Loucy (cell line): ENCODE measurements at regions not wholly inside any gene's neighbourhood (a gene's known extent, or its start where the extent isn't known, plus 50 kb on each side); places are given as distances from the start of the nearest gene placed in this dataset.

ENCODE experiments used
- H2AFZ ChIP-seq: fragments of 200-600 bp; sonication (generic); 2 replicates; pipeline ENCODE4 v1.6.0; 2016; ENCODE audit warnings: antibody characterized with exemption, mild to moderate bottlenecking, low read length, moderate library complexity
- H3F3A ChIP-seq: fragments of 200-600 bp; 2 replicates; pipeline ENCODE4 v1.6.0; 2016; ENCODE audit warnings: antibody characterized with exemption, low read depth, mild to moderate bottlenecking
- H3K27me3 ChIP-seq: fragments of 200-600 bp; sonication (generic); 2 replicates; pipeline ENCODE4 v1.6.1; 2014; ENCODE audit warnings: low read length, mild to moderate bottlenecking; ENCODE audit not compliant: insufficient read depth, poor library complexity, severe bottlenecking
- H3K36me3 ChIP-seq: fragments of 200-600 bp; sonication (generic); 2 replicates; pipeline ENCODE4 v1.6.1; 2016; ENCODE audit warnings: low read length; ENCODE audit not compliant: insufficient read depth
- H3K4me1 ChIP-seq: fragments of 200-600 bp; sonication (generic); 2 replicates; pipeline ENCODE4 v1.5.1; 2014; ENCODE audit warnings: low read length, mild to moderate bottlenecking; ENCODE audit not compliant: insufficient read depth, poor library complexity, severe bottlenecking
- H3K4me2 ChIP-seq: fragments of 200-600 bp; sonication (generic); 2 replicates; pipeline ENCODE4 v1.6.0; 2014; ENCODE audit warnings: antibody characterized with exemption, low read length, low read depth, mild to moderate bottlenecking; ENCODE audit not compliant: poor library complexity, severe bottlenecking
- H3K4me3 ChIP-seq: fragments of 200-600 bp; sonication (generic); 2 replicates; pipeline ENCODE4 v1.5.1; 2014; ENCODE audit warnings: low read length, mild to moderate bottlenecking, mixed read lengths; ENCODE audit not compliant: poor library complexity, severe bottlenecking
- H3K79me2 ChIP-seq: fragments of 200-600 bp; sonication (generic); 2 replicates; pipeline ENCODE4 v1.6.1; 2014; ENCODE audit warnings: low read length; ENCODE audit not compliant: insufficient read depth
- H3K9ac ChIP-seq: fragments of 200-600 bp; sonication (generic); 2 replicates; pipeline ENCODE4 v1.6.0; 2014; ENCODE audit warnings: mild to moderate bottlenecking, low read depth, low read length, moderate library complexity; ENCODE audit not compliant: poor library complexity, severe bottlenecking
- H3K9me2 ChIP-seq: fragments of 200-600 bp; sonication (generic); replicated peaks from 2 replicates; pipeline ENCODE4 v1.6.1; 2016; ENCODE audit warnings: low read depth, low read length, mixed read lengths
- H3K9me3 ChIP-seq: fragments of 200-600 bp; sonication (generic); 2 replicates; pipeline ENCODE4 v1.6.1; 2014; ENCODE audit warnings: mild to moderate bottlenecking, antibody characterized with exemption, low read length, low read depth; ENCODE audit not compliant: insufficient read depth
- H4K20me1 ChIP-seq: fragments of 200-600 bp; sonication (generic); 2 replicates; pipeline ENCODE4 v1.6.0; 2014; ENCODE audit warnings: antibody characterized with exemption, low read length, mild to moderate bottlenecking; ENCODE audit not compliant: insufficient read depth, poor library complexity, severe bottlenecking
- EZH2phosphoT487 ChIP-seq: fragments of 200-600 bp; IDR thresholded peaks from 2 replicates; pipeline ENCODE4 v1.6.1; 2018; ENCODE audit warnings: antibody characterized with exemption, mild to moderate bottlenecking, moderate library complexity, borderline replicate concordance
- TF ChIP-seq, protein P1 (sequence below): fragments of 200-600 bp; sonication (generic); conservative IDR thresholded peaks from 2 replicates; pipeline ENCODE4 v1.5.1; 2014; ENCODE audit warnings: mild to moderate bottlenecking, antibody characterized with exemption, low read length

DNA sequence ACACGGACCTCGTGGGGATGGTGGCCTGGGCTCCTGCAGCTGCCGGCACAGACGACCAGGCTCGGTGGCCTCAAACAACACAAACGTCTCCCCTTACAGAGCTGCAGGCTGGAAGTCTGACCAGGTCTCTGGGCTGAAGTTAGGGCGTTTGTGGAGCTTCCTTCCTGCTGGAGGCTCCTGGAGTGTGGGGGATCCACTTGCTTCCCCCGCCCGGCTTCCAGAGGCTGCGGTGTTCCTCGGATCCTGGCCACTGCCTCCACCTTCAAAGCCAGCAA is 313.5 kb downstream of the CTTN start:
- H3K4me3 ChIP-seq: no peak overlapping the region
- H3K4me1 ChIP-seq: no peaks in the 10 kb centered on the region
- no peaks in the 10 kb centered on the region for H3F3A ChIP-seq
- no peaks in the 10 kb centered on the region for H4K20me1 ChIP-seq
- no peaks in the 10 kb centered on the region for H3K9me2 ChIP-seq
- no peak overlapping the region for H3K4me2 ChIP-seq
- no peak for TF ChIP-seq EZH2phosphoT487
- TF ChIP-seq, protein P1, sequence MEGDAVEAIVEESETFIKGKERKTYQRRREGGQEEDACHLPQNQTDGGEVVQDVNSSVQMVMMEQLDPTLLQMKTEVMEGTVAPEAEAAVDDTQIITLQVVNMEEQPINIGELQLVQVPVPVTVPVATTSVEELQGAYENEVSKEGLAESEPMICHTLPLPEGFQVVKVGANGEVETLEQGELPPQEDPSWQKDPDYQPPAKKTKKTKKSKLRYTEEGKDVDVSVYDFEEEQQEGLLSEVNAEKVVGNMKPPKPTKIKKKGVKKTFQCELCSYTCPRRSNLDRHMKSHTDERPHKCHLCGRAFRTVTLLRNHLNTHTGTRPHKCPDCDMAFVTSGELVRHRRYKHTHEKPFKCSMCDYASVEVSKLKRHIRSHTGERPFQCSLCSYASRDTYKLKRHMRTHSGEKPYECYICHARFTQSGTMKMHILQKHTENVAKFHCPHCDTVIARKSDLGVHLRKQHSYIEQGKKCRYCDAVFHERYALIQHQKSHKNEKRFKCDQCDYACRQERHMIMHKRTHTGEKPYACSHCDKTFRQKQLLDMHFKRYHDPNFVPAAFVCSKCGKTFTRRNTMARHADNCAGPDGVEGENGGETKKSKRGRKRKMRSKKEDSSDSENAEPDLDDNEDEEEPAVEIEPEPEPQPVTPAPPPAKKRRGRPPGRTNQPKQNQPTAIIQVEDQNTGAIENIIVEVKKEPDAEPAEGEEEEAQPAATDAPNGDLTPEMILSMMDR: no peak
- H3K27me3 ChIP-seq: no peaks in the 10 kb centered on the region
- no peaks in the 10 kb centered on the region for H3K79me2 ChIP-seq
- H2AFZ ChIP-seq: no peak overlapping the region
- peaks cover 7% of the 10 kb centered on the region; the same call in 1 of the 2 replicates for H3K9me3 ChIP-seq
- no peaks in the 10 kb centered on the region for H3K36me3 ChIP-seq
- no peak overlapping the region for H3K9ac ChIP-seq

DNA sequence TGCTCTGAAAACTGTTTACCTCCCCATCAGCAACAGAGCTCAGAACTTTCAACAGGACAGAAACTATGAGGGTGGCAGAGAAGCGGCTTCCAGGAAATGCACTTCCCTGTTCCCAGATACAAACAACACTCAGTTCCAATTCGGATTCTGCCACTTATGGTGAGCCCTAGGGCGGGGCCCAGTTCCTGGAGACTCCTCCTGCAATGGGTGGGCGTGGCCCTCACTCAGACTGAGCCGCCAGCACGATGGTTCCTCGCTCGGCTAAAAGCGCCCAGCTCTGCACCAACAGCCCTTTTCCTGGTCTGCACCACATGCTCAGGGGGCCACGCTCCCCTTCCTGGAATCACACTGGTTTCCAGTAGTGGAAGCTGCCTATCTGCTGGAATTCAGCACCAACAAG is 314.1 kb downstream of the CTTN start:
- no peaks in the 10 kb centered on the region for H3K36me3 ChIP-seq

DNA sequence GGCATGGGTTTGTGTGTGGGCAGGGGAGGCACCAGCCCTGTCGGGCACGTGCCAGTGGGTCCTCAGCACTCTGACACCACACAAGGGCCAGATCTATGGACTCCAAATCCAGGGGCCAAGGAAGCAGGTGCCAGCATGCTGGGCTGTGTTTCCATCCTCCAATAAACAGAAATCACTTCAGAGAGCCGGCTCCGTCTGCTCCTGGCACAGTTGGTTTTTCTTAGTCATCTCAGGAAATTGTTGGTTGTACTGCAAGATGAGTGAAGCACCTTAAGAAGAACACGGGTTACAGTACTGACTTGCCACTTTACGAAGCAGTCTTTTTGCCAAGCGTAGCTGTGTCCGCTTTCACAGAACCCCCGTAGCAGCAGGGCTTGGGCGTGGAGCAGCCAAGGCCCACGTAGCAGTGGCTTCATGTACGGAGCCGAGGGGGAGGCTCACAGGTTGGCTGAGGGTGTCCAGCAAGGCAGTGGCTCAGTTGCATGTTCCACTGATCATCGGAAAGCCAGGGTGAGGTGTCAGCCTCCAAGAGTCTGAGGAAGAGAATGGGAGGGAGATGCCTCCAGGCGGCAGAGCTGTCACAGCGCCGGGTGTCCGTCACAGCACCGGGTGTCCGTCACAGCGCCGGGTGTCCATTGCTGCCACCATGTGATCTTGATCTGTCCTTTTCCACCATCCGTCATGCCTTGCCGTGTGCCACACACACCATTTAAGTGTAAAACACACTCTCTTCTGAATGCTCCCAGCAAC is 314.9 kb downstream of the CTTN start:
- H3K9ac ChIP-seq: no peak overlapping the region
- H3K4me2 ChIP-seq: no peak overlapping the region
- no peak for TF ChIP-seq EZH2phosphoT487
- TF ChIP-seq, protein P1: no peak

More for the DNA sequence above, 314.1 kb downstream of the CTTN start:
- no peak overlapping the region for H3K4me2 ChIP-seq
- no peaks in the 10 kb centered on the region for H3K4me1 ChIP-seq
- no peak for TF ChIP-seq EZH2phosphoT487
- TF ChIP-seq, protein P1: no peak
- H3K27me3 ChIP-seq: no peaks in the 10 kb centered on the region
- no peak overlapping the region for H2AFZ ChIP-seq
- H3K9me3 ChIP-seq: peaks cover 4% of the 10 kb centered on the region; the same call in 1 of the 2 replicates
- no peaks in the 10 kb centered on the region for H3F3A ChIP-seq
- no peaks in the 10 kb centered on the region for H3K9me2 ChIP-seq
- H4K20me1 ChIP-seq: no peaks in the 10 kb centered on the region
- H3K9ac ChIP-seq: no peak overlapping the region
- no peaks in the 10 kb centered on the region for H3K79me2 ChIP-seq
- H3K4me3 ChIP-seq: no peak overlapping the region

More for the DNA sequence above, 314.9 kb downstream of the CTTN start:
- Histone ChIP-seq H2AFZ (no peak overlapping the region), H3K4me3 (no peak overlapping the region), H3K79me2 (no peaks in the 10 kb centered on the region), H3K9me2 (no peaks in the 10 kb centered on the region), H3K4me1 (no peaks in the 10 kb centered on the region), H3K36me3 (no peaks in the 10 kb centered on the region), H3F3A (no peaks in the 10 kb centered on the region), H4K20me1 (no peaks in the 10 kb centered on the region), H3K27me3 (no peaks in the 10 kb centered on the region), H3K9me3 (peaks cover 7% of the 10 kb centered on the region; the same call in 1 of the 2 replicates)
